Kidney (tissue), 13 donors: ENCODE measurements at regions not wholly inside any gene's neighbourhood (a gene's known extent, or its start where the extent isn't known, plus 50 kb on each side); places are given as distances from the start of the nearest gene placed in this dataset.

Experiments
- DNase-seq, 5 donors: peaks; one replicate each; pipeline ENCODE4 v3.0.0-alpha.2; 2013 to 2020
- FAIRE-seq: peaks from 2 replicates; lab custom pipeline; 2012; peaks lifted over from hg19 to GRCh38; lab: Jason Lieb, UNC
- H3K27ac ChIP-seq, 2 donors: one replicate each; pipeline ENCODE4 v1.7.0; 2013; ENCODE audit warnings: low read depth in 2 of 2, low read length in 2 of 2, inconsistent platforms in 1 of 2
- H3K27me3 ChIP-seq: one replicate; pipeline ENCODE4 v1.7.1; 2013; ENCODE audit warnings: low read length, inconsistent platforms; ENCODE audit not compliant: control insufficient read depth, insufficient read depth
- H3K36me3 ChIP-seq, 3 donors: one replicate each; pipeline versions ENCODE4 v1.7.0 to v1.7.1; 2013; ENCODE audit warnings: low read length in 3 of 3, control low read depth in 1 of 3, inconsistent platforms in 1 of 3; ENCODE audit not compliant: insufficient read depth in 3 of 3, control insufficient read depth in 2 of 3
- H3K4me1 ChIP-seq, 3 donors: one replicate each; pipeline versions ENCODE4 v1.7.0 to v1.7.1; 2013; ENCODE audit warnings: low read length in 3 of 3, inconsistent platforms in 1 of 3, low read depth in 1 of 3; ENCODE audit not compliant: control insufficient read depth in 2 of 3, insufficient read depth in 2 of 3
- H3K4me3 ChIP-seq, 3 donors: one replicate each; pipeline versions ENCODE4 v1.7.0 to v1.8.1; 2013; ENCODE audit warnings: low read length in 3 of 3, control low read depth in 1 of 3, inconsistent platforms in 1 of 3
- H3K9ac ChIP-seq, 3 donors: one replicate each; pipeline versions ENCODE4 v1.7.0 to v1.7.1; 2013; ENCODE audit warnings: low read length in 3 of 3, control low read depth in 1 of 3, inconsistent platforms in 1 of 3
- H3K9me3 ChIP-seq, 3 donors: one replicate each; pipeline versions ENCODE4 v1.7.0 to v1.7.1; 2013; ENCODE audit warnings: low read length in 3 of 3, control low read depth in 1 of 3, inconsistent platforms in 1 of 3; ENCODE audit not compliant: control insufficient read depth in 2 of 3, insufficient read depth in 1 of 3
- CTCF ChIP-seq: IDR thresholded peaks from 3 replicates; pipeline ENCODE4 v1.5.1; 2012; ENCODE audit warnings: mild to moderate bottlenecking, moderate library complexity, borderline replicate concordance; ENCODE audit not compliant: insufficient read depth; ENCODE audit errors: extremely low read depth
- intact Hi-C: fragments of 100-400 bp; cut with DNase I; formaldehyde crosslinking; loops from one replicate; pipeline ENCODE4 v1.11.1; 2022
- donor health status: control.
- donor health status: control.
- donor health status: control.
- donor health status: control.
- donor health status: control.
- donor health status: DM: yes; HTN: yes; CAD: no.
- donor health status: Normal renal cell carcinoma (clear cell type).

- no peak for TF ChIP-seq CTCF
- intact Hi-C loops, result no loop called here
Measured at GRCh38 chr18:25669741-25670140, 317.8 kb upstream of the ZNF521 start.

GRCh38 chr18:25662272-25662671 is 310.3 kb upstream of the ZNF521 start:
- Histone ChIP-seq H3K27ac (no peak overlapping the region), H3K4me3 (no peak overlapping the region), H3K27me3 (no peaks in the 10 kb centered on the region), H3K4me1 (no peaks in the 10 kb centered on the region), H3K9ac (no peak overlapping the region), H3K9me3 (no peaks in the 10 kb centered on the region), H3K36me3 (no peaks in the 10 kb centered on the region)
- no peak for TF ChIP-seq CTCF
- DNase-seq, result peak in 2 of 5 donors; percentile 22 to 28
- intact Hi-C loops, result no loop called here
- FAIRE-seq, result no peak

More at GRCh38 chr18:25669741-25670140, 317.8 kb upstream of the ZNF521 start:
- no peaks in the 10 kb centered on the region for H3K27me3 ChIP-seq
- no peak for FAIRE-seq
- no peak overlapping the region for H3K4me3 ChIP-seq
- no peaks in the 10 kb centered on the region for H3K9me3 ChIP-seq
- DNase-seq, result no peak
- H3K36me3 ChIP-seq, result no peaks in the 10 kb centered on the region
- H3K9ac ChIP-seq, result no peak overlapping the region
- no peak overlapping the region for H3K27ac ChIP-seq
- H3K4me1 ChIP-seq, result no peaks in the 10 kb centered on the region

GRCh38 chr18:25661831-25662230 is 309.9 kb upstream of the ZNF521 start:
- Histone ChIP-seq H3K27ac (no peak overlapping the region), H3K9me3 (no peaks in the 10 kb centered on the region), H3K9ac (no peak overlapping the region), H3K27me3 (no peaks in the 10 kb centered on the region), H3K4me1 (no peaks in the 10 kb centered on the region), H3K36me3 (no peaks in the 10 kb centered on the region), H3K4me3 (no peak overlapping the region)
- FAIRE-seq (no peak), DNase-seq (peak in 2 of 5 donors; percentile 18)
- TF ChIP-seq CTCF, result no peak
- intact Hi-C loops, result no loop called here

- no peak overlapping the region for H3K4me3 ChIP-seq
- no peak for TF ChIP-seq CTCF
- H3K27ac ChIP-seq, result no peak overlapping the region
- H3K27me3 ChIP-seq, result no peaks in the 10 kb centered on the region
- no peak for DNase-seq
- H3K4me1 ChIP-seq, result no peaks in the 10 kb centered on the region
- no peak overlapping the region for H3K9ac ChIP-seq
- intact Hi-C loops, result no loop called here
- H3K36me3 ChIP-seq, result no peaks in the 10 kb centered on the region
- H3K9me3 ChIP-seq, result no peaks in the 10 kb centered on the region
- FAIRE-seq, result no peak
Measured at GRCh38 chr18:25659541-25659940, 307.6 kb upstream of the ZNF521 start.
